Coronary artery (tissue), 2 donors: ENCODE measurements at regions not wholly inside any gene's neighbourhood (a gene's known extent, or its start where the extent isn't known, plus 50 kb on each side); places are given as distances from the start of the nearest gene placed in this dataset.

Source experiments
- DNase-seq: peaks from one replicate; pipeline ENCODE4 v3.0.0-alpha.2; 2017; ENCODE audit warnings: low spot score
- H3K27ac ChIP-seq, 2 donors: fragments of 200-600 bp; sonication (generic); one replicate each; pipeline ENCODE4 v1.5.1; 2016 to 2019
- H3K4me3 ChIP-seq: fragments of 200-600 bp; sonication (generic); 2 replicates; pipeline ENCODE4 v1.5.1; 2016; ENCODE audit warnings: mild to moderate bottlenecking, moderate library complexity
- TF ChIP-seq, protein P1 (sequence below): fragments of 200-600 bp; sonication (generic); IDR thresholded peaks from one replicate; pipeline ENCODE4 v1.5.1; 2019; ENCODE audit warnings: antibody characterized with exemption

DNA sequence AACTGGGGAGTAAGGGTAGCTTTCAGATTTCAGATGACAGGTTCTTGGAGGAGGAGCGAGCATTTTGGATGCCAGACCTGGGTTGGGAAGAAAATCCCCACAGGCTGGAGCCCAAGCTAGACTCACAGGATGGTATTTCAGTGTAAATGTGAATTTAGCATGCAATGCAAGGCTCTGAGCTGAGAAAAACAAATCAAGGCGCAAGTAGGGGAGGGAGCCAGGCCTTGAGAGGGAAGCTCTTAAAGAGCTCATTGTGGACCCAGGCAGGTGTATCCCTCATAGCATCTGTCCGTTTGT is 386.1 kb downstream of the MATN1 start:
- DNase-seq, result no peak
- no peak overlapping the region for H3K4me3 ChIP-seq
- H3K27ac ChIP-seq, result no peak overlapping the region
- TF ChIP-seq, protein P1, sequence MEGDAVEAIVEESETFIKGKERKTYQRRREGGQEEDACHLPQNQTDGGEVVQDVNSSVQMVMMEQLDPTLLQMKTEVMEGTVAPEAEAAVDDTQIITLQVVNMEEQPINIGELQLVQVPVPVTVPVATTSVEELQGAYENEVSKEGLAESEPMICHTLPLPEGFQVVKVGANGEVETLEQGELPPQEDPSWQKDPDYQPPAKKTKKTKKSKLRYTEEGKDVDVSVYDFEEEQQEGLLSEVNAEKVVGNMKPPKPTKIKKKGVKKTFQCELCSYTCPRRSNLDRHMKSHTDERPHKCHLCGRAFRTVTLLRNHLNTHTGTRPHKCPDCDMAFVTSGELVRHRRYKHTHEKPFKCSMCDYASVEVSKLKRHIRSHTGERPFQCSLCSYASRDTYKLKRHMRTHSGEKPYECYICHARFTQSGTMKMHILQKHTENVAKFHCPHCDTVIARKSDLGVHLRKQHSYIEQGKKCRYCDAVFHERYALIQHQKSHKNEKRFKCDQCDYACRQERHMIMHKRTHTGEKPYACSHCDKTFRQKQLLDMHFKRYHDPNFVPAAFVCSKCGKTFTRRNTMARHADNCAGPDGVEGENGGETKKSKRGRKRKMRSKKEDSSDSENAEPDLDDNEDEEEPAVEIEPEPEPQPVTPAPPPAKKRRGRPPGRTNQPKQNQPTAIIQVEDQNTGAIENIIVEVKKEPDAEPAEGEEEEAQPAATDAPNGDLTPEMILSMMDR, result no peak

DNA sequence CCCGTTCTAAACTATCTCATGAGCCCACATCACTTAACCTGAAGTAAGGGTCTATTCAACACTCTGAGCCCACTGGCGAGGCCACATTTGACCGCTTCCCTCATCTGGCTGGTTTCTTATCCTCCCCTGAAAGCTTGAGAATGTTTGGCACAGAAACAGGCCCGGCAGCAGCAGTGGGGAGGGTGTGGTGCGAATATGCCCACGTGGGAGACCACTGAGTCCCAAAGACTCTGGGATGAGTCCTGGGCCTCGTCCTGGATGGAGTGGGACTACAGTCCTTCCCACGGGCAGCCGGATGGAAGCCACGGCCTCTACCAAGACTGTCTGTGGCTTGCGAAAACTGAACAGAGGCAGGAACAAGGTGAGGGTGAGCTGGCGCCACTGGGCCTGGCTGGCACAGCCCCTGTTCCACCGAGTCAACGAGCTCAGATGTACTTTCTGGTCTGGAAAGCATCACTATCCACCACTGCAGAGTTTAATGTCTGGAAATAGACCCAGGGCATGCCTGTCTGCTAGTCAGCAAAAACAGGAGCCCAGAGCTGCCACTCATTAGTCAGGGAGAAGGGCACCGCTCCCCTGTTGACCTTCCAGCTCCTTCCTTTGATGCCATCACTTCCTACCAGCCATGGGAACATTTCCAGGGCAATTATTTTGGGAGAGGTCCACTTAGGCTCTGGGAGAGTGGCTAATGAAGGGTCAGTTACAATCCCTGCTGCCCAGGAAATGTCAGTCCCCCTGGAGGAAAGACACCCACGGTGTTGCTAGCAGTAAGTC is 386.6 kb downstream of the MATN1 start:
- DNase-seq, result no peak
- TF ChIP-seq, protein P1, result no peak
- no peak overlapping the region for H3K4me3 ChIP-seq
- no peak overlapping the region for H3K27ac ChIP-seq

DNA sequence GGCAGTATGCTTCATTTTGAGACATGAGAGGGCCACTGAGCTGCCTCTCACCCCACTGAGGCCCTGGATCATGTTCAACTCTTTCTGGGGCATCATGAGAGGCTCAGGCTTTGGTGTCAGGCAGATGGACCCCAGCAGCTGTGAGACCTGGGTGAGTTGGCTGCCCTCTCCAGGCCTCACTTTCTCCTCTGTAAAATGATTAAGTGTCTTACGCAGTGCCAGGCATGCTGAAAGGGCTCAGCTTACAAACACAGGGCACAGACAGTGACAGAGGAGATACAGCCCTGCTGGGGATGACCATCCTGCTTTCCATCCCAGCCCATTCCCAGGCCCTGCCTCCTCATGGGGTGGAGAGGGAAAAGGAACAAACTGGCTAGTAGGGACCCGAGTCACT is 387.4 kb downstream of the MATN1 start:
- TF ChIP-seq, protein P1, result no peak
- no peak for DNase-seq
- Histone ChIP-seq H3K27ac (no peak overlapping the region), H3K4me3 (no peak overlapping the region)

DNA sequence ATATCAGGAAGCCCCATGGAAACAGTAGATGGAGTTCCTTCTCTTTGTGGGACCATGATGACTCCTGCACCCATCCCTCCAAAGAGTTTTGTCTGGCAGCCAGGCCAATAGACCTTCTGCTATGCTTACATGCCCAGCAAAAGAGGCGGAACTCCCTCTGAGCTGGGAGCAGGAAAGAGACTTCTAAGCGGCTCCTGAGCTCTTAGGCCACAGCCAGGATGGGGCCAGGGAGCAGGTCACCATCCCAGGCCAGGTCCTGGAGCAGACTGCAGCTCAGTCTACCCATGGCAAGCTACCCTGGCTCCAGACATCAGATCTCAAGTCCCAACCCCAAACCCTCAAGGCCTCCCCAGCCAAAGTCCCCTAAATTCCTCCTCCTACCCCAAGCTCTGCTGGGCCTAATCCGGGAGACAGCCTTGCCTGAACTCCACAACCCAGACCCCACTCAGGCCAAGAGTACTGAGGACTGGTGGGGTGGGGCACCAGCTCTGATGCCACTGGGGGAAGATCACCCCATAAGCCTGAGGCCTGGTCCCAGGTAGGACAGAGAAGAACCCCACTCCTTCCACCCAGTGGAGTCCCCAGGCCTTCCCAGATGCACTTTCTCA is 387.9 kb downstream of the MATN1 start:
- TF ChIP-seq, protein P1, result no peak
- DNase-seq, result no peak
- Histone ChIP-seq H3K27ac (no peak overlapping the region), H3K4me3 (no peak overlapping the region)

DNA sequence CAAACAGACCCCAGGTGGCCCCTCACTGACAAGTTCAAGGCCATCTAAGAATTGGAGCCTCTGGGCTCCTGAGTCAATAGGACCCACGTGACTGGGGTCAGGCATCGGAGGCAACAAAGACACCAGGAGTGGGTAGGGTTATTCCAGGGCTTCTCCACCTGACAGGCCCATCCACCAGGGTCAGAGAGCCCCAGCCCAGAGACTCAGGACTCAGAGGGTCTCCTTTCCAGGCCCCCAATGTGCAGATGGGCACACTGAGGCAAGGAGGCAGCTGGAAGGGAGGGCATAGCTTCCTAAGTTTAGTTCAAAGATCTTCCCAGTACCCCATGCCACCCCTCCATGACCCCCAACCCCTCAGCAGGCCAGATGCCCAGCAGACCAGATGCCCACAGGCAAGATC is 388.6 kb downstream of the MATN1 start:
- Histone ChIP-seq H3K27ac (no peak overlapping the region), H3K4me3 (no peak overlapping the region)
- TF ChIP-seq, protein P1, result no peak
- no peak for DNase-seq

DNA sequence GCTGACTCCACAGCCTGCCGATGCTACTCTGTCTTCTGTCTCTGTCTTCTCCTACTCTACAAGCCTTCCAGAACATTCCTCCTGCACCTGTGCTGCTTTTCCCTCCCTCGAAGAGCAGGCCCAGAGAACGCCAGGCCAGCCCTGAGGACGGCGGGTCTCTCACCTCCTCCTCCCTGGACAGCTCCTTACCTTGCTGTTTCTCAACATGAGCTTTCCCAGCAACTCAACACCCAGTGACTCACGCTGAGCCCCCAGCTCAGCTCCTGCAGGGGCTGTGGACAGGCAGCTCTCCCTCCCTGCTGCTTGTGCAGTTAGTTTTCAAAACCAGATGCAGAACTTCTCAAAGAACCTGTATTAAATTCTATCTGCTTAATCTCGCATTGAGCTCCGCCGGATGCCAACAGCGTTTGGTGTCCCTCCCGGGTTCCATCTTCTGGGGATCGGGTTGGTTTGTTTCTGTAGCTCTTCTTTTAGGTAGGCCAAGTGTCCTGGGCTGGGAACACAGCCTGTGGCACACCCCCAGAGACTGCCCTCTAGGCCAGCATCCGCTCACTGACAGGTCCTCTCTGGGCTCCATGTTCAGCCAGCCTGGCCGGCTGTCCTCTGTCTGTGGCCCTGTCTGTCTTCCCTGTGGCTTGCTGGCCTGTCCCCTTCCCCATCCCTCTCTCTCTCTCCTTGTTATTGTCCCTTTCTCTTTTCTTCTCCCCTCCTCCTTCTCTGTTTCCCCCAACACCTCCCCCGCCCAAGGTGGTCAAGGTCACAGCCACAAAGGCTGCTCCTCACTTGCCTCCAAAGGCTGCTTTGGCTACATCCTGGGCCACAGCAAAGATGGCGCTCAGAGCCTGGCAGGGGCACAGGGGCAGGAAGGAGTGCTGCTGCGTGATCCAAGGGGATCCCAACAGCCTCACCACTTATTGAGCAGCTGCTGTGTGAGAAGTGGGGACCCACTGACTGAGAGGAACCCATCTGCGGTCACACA is 391.0 kb downstream of the MATN1 start:
- no peak overlapping the region for H3K27ac ChIP-seq
- TF ChIP-seq, protein P1, result no peak

More for the DNA sequence above, 391.0 kb downstream of the MATN1 start:
- no peak for DNase-seq
- no peak overlapping the region for H3K4me3 ChIP-seq
